GM10248 (cell line): ENCODE measurements at regions not wholly inside any gene's neighbourhood (a gene's known extent, or its start where the extent isn't known, plus 50 kb on each side); places are given as distances from the start of the nearest gene placed in this dataset.

Experiments
- CTCF ChIA-PET: fragments of 300-600 bp; sonication (Branson Sonifier 250); formaldehyde crosslinking; extraction: SDS; loops from one replicate; lab custom pipeline; 2021; ENCODE audit warnings: antibody characterized with exemption; lab: Yijun Ruan, JAX
- POLR2A ChIA-PET: fragments of 350-650 bp; sonication (Branson Sonifier 250); formaldehyde crosslinking; extraction: SDS; loops from one replicate; lab custom pipeline; 2020; ENCODE audit warnings: antibody characterized with exemption; lab: Yijun Ruan, JAX
- DNase-seq: peaks from one replicate; pipeline ENCODE4 v3.0.0; 2012; ENCODE audit errors: extremely low spot score
- TF ChIP-seq, protein P1 (sequence below): IDR thresholded peaks from 2 replicates; pipeline ENCODE4 v1.5.1; 2012; ENCODE audit warnings: mild to moderate bottlenecking, low read depth; ENCODE audit errors: extremely low read depth, missing control alignments, control extremely low read depth

DNA sequence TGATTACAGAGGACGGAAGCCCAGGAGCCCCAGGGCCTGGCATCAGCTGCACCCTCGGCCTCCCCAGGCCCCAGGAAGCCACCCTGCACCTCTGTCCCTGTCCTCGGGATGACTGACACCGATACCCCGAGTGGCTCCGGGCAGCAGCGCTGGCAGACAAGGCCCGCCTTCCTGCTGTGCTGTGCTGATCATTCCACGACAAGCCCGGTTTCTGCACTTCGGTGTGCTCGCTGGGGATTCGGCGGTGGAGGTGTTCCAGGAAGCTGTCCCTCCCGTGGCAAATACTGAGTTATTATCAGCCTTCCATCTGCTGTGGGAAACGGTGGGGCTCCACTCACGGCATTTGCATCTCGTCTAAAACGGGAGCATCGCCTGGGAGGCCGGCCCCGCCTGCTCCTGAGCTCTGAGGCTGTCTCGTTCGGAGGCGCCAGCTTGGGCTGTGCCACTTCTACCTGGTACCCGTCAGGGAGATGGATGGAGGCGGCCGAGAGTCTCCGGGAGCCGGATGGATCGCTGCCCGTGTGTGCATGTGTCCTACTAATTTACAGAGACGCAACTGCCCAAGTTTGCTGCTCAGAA, 506.1 kb downstream of the BRD1 start:
- ChIA-PET CTCF (interaction anchor here (1.2 kb wide), 1 partner anchor 17 kb away, joined by 3 read pairs; no protein-coding TSS in a partner anchor), POLR2A (no interaction called here)
- no peak for DNase-seq
- TF ChIP-seq, protein P1, sequence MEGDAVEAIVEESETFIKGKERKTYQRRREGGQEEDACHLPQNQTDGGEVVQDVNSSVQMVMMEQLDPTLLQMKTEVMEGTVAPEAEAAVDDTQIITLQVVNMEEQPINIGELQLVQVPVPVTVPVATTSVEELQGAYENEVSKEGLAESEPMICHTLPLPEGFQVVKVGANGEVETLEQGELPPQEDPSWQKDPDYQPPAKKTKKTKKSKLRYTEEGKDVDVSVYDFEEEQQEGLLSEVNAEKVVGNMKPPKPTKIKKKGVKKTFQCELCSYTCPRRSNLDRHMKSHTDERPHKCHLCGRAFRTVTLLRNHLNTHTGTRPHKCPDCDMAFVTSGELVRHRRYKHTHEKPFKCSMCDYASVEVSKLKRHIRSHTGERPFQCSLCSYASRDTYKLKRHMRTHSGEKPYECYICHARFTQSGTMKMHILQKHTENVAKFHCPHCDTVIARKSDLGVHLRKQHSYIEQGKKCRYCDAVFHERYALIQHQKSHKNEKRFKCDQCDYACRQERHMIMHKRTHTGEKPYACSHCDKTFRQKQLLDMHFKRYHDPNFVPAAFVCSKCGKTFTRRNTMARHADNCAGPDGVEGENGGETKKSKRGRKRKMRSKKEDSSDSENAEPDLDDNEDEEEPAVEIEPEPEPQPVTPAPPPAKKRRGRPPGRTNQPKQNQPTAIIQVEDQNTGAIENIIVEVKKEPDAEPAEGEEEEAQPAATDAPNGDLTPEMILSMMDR = no peak

DNA sequence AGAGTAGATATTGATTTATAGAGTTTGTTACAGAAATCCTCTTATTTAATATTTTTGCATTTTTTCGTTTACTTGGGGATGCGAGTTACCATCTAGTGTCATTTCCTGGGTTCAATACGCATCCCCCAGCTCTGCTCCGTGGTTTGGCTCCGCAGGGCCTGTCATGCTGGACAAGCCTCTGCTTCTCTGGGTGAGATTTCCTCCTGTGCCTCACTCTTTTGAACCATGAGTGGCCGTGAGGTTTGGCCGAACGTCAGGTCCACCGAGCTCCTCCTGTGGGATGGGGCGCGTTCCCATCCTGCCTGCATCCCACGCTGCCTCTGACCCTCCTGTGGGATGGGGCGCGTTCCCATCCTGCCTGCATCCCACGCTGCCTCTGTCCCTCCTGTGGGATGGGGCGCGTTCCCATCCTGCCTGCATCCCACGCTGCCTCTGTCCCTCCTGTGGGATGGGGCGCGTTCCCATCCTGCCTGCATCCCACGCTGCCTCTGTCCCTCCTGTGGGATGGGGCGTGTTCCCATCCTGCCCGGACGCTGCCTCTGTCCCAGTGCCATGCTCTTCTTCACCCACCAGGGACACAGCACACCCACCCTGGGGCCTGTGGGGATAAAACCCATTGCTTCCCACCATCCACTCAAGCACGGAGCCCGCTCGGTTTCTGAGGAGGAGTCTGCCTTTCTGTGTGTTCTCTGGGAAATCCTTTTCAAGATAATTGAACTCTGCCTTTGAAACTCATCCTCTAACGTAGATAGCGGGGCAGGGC, 506.8 kb downstream of the BRD1 start:
- TF ChIP-seq, protein P1 = no peak
- ChIA-PET POLR2A (no interaction called here), CTCF (no interaction called here)
- no peak for DNase-seq

DNA sequence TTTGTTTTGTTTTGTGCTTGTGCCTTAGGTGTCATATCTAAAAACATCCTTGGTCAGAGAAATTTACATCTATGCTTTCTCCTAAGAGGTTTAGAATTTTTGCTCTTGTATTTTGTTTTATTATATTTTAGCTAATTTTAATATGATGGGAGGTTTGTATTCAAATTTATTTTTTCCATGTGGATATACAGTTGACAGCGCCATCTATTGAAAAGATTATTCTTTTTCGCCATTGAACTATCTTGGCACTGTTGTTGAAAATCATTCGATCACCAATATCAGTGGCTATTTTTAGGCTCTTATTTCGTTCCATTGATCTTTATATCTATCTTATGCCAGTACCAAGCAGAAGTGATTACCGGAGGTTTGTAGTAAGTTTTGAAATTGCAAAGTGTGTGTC, 510.3 kb downstream of the BRD1 start:
- ChIA-PET CTCF (no interaction called here), POLR2A (no interaction called here)
- DNase-seq = no peak
- TF ChIP-seq, protein P1 = no peak

DNA sequence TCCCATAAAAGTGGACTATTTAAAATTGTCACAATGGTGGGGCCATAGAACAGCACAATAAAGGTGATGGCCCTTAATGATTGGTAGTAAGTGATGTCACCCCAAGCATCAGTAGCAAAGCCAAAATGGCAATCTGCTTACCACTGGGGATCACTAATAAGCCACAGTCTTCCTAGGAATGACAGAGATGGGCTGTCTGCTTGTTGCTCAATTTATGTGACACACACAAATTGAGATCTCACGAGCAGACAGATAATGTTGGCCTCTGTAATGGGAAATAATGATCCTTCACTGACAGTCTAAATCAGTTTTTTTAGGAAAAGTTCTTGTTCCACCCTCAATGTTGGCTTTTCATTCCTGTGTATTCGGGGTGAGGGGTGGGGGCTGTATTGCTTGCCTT, 515.1 kb downstream of the BRD1 start:
- TF ChIP-seq, protein P1 = no peak
- POLR2A ChIA-PET = no interaction called here
- no peak for DNase-seq
- CTCF ChIA-PET = no interaction called here

DNA sequence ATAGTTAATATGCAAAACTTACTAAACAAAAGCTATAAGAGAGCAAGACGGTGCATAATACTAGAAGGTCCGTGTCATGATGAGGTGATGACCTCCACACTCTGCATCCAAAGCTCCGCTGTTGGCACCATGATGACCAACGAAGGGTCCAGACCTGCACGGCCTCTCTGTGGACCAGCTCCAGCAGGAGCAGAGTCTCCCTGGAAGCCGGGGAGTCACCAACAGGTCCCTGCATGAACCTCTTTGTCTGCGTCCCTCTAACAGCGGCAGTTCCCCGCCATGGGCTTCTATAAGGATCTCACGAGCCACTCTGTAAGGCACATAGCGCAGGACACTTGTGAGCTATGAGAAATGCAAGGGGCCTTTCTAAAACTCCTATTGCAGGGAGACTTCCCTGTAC, 517.3 kb downstream of the BRD1 start:
- ChIA-PET CTCF (no interaction called here), POLR2A (no interaction called here)
- TF ChIP-seq, protein P1 = no peak
- DNase-seq = no peak

DNA sequence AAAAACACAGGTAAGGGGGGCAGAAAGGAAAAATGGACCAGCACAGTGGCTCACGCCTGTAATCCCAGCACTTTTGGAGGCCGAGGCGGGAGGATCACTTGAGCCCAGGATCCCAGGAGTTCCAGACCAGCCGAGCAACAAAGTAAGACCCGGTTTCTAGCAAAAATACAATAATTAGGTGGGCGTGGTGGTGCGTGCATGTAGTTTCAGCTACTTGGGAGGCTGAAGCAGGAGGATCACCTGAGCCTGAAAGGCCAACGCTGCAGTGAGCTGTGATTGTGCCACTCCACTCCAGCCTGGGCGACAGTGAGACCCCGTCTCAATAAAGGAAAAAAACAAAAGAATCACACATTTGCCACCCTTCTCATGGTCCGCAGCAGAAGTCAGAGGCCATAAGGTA, 519.4 kb downstream of the BRD1 start:
- TF ChIP-seq, protein P1 = no peak
- no peak for DNase-seq
- ChIA-PET POLR2A (no interaction called here), CTCF (no interaction called here)

DNA sequence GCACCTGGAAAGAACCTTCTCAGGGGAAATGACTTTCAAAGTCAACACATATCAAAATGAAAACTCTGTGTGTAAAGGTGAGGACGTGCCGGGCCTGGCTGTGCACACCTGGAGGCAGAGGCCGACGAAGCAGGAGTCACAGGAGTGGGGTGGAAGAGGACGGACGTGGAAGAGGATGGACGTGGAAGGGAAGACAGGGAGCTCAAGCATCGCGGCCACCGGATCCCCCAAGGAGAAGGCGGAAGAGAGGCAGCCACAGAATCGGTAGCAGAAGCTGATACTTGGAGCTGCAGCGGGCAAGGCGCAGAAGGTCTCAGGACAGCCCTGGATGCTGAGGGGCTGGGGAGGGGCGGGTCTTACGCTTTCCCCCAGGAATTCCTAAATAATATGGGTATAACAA, 519.8 kb downstream of the BRD1 start:
- no peak for DNase-seq
- TF ChIP-seq, protein P1 = no peak
- POLR2A ChIA-PET = no interaction called here
- CTCF ChIA-PET = no interaction called here
